A549 (cell line): ENCODE measurements at regions not wholly inside any gene's neighbourhood (a gene's known extent, or its start where the extent isn't known, plus 50 kb on each side); places are given as distances from the start of the nearest gene placed in this dataset.

ENCODE experiments used
- BCL3 ChIP-seq: fragments of >200 bp; sonication (Bioruptor Twin); formaldehyde crosslinking; IDR thresholded peaks from 3 replicates; pipeline ENCODE4 v1.6.1; 2016
- CTCF ChIP-seq: fragments of >200 bp; sonication (Bioruptor Twin); formaldehyde crosslinking; IDR thresholded peaks from 3 replicates; pipeline ENCODE4 v1.5.1; 2016
- EP300 ChIP-seq, 2 experiments: fragments of >200 bp; sonication (Bioruptor Twin); formaldehyde crosslinking; IDR thresholded peaks; 2 replicates in 1 of 2; 3 replicates in 1 of 2; pipeline ENCODE4 v1.6.1; 2016 to 2017
- HOXA7 ChIP-seq: fragments of 250-450 bp; sonication (Bioruptor Pico); IDR thresholded peaks from 2 replicates; pipeline ENCODE4 v1.5.0; 2020; ENCODE audit warnings: mild to moderate bottlenecking, moderate library complexity
- JUNB ChIP-seq: fragments of >200 bp; sonication (Bioruptor Twin); formaldehyde crosslinking; IDR thresholded peaks from 2 replicates; pipeline ENCODE4 v1.6.1; 2016
- NR3C1 ChIP-seq: fragments of >200 bp; sonication (Bioruptor Twin); formaldehyde crosslinking; IDR thresholded peaks from 3 replicates; pipeline ENCODE4 v1.6.1; 2017
- POLR2A ChIP-seq: IDR thresholded peaks from 2 replicates; pipeline ENCODE4 v1.6.1; 2012; ENCODE audit warnings: mild to moderate bottlenecking, low read length
- SREBF2 ChIP-seq: fragments of 450-650 bp; IDR thresholded peaks from 2 replicates; pipeline ENCODE4 v1.6.1; 2014; ENCODE audit warnings: mild to moderate bottlenecking, moderate library complexity
- ZFP36 ChIP-seq: fragments of 450-650 bp; IDR thresholded peaks from 2 replicates; pipeline ENCODE4 v1.6.1; 2014; ENCODE audit warnings: borderline replicate concordance; ENCODE audit not compliant: partially characterized antibody

- TF ChIP-seq NR3C1 (no peak), JUNB (no peak), HOXA7 (CRISPR knock-in tag) (no peak), CTCF (no peak), EP300 (IDR thresholded peaks at IDR 0.05) (no peak), BCL3 (no peak), ZFP36 (no peak), SREBF2 (no peak), POLR2A (no peak)
Measured at GRCh38 chr14:66234411-66234810, 251.8 kb upstream of the CCDC196 start.
